ENCODE measurements at regions not wholly inside any gene's neighbourhood (a gene's known extent, or its start where the extent isn't known, plus 50 kb on each side); places are given as distances from the start of the nearest gene placed in this dataset.

DNA sequence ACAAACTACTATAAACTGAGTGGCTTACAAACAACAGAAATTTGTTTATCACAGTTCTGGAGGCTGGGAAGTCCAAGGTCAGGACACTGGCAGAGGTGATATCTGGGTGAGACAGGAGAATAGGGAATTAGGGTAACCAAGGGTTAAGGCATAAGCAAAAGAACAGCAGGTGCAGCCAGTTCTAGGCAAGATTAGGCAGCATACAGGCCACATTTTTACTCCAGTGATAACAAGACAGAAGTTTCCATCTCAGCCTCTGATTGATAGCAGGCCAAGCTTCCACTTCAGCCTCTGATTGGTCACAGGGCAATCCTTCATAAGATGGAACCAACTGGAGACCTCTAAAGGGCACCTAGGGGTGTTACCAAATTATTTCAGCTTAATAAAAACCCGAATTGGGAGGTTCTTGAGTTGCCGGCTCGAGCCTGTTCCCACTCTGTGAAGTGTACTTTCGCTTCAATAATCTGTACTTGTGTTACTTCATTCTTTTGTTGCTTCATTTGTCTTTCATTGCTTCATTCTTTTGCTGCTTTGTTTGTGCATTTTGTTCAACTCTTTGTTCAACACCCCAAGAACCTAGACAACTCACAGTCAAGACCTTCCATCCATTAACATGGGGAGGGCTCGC, 185.6 kb downstream of the TOMM20 start:
- Histone ChIP-seq H3K27ac (no peak overlapping the region), H3K4me3 (no peak overlapping the region), H3K4me1 (no peaks in the 10 kb centered on the region), H3K36me3 (no peaks in the 10 kb centered on the region), H3K27me3 (no peaks in the 10 kb centered on the region), H3K9me3 (no peaks in the 10 kb centered on the region)
- TF ChIP-seq, protein P1, sequence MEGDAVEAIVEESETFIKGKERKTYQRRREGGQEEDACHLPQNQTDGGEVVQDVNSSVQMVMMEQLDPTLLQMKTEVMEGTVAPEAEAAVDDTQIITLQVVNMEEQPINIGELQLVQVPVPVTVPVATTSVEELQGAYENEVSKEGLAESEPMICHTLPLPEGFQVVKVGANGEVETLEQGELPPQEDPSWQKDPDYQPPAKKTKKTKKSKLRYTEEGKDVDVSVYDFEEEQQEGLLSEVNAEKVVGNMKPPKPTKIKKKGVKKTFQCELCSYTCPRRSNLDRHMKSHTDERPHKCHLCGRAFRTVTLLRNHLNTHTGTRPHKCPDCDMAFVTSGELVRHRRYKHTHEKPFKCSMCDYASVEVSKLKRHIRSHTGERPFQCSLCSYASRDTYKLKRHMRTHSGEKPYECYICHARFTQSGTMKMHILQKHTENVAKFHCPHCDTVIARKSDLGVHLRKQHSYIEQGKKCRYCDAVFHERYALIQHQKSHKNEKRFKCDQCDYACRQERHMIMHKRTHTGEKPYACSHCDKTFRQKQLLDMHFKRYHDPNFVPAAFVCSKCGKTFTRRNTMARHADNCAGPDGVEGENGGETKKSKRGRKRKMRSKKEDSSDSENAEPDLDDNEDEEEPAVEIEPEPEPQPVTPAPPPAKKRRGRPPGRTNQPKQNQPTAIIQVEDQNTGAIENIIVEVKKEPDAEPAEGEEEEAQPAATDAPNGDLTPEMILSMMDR (IDR thresholded peaks at IDR 0.05): no peak
- ATAC-seq (peak; percentile 64), DNase-seq (no peak)
- intact Hi-C loops (cut with DNase I): no loop called here

GRCh38 chr1:234942012-234942332, 186.7 kb downstream of the TOMM20 start:
- H3K27me3 ChIP-seq: no peaks in the 10 kb centered on the region

GRCh38 chr1:234941321-234942011, 187.2 kb downstream of the TOMM20 start:
- Histone ChIP-seq H3K4me3 (no peak overlapping the region), H3K9me3 (no peaks in the 10 kb centered on the region), H3K27me3 (no peaks in the 10 kb centered on the region), H3K27ac (no peak overlapping the region), H3K36me3 (no peaks in the 10 kb centered on the region), H3K4me1 (no peaks in the 10 kb centered on the region)
- DNase-seq (no peak), ATAC-seq (no peak)
- TF ChIP-seq, protein P1 (IDR thresholded peaks at IDR 0.05): no peak
- intact Hi-C loops (cut with DNase I): no loop called here

More at GRCh38 chr1:234942012-234942332, 186.7 kb downstream of the TOMM20 start:
- Histone ChIP-seq H3K4me1 (no peaks in the 10 kb centered on the region), H3K36me3 (no peaks in the 10 kb centered on the region), H3K4me3 (no peak overlapping the region), H3K27ac (no peak overlapping the region), H3K9me3 (no peaks in the 10 kb centered on the region)
- ATAC-seq: no peak
- DNase-seq: no peak
- TF ChIP-seq, protein P1 (IDR thresholded peaks at IDR 0.05): no peak
- intact Hi-C loops (cut with DNase I): no loop called here

- no peaks in the 10 kb centered on the region for H3K27me3 ChIP-seq
- H3K27ac ChIP-seq: no peak overlapping the region
- DNase-seq (no peak), ATAC-seq (no peak)
- TF ChIP-seq, protein P1 (IDR thresholded peaks at IDR 0.05): no peak
- H3K9me3 ChIP-seq: no peaks in the 10 kb centered on the region
- intact Hi-C loops (cut with DNase I): no loop called here
- no peaks in the 10 kb centered on the region for H3K36me3 ChIP-seq
- no peaks in the 10 kb centered on the region for H3K4me1 ChIP-seq
- no peak overlapping the region for H3K4me3 ChIP-seq
Measured at GRCh38 chr1:234940841-234941240, 187.8 kb downstream of the TOMM20 start.

- no peaks in the 10 kb centered on the region for H3K9me3 ChIP-seq
- H3K27me3 ChIP-seq: no peaks in the 10 kb centered on the region
- no peak for ATAC-seq
- peaks cover under 1% of the 10 kb centered on the region for H3K4me1 ChIP-seq
- DNase-seq: no peak
- TF ChIP-seq, protein P1 (IDR thresholded peaks at IDR 0.05): no peak
- H3K27ac ChIP-seq: no peak overlapping the region
- no peaks in the 10 kb centered on the region for H3K36me3 ChIP-seq
- H3K4me3 ChIP-seq: no peak overlapping the region
- intact Hi-C loops (cut with DNase I): no loop called here
Measured at GRCh38 chr1:234938924-234939323, 189.7 kb downstream of the TOMM20 start.
